SK-N-MC (cell line): ENCODE measurements at regions not wholly inside any gene's neighbourhood (a gene's known extent, or its start where the extent isn't known, plus 50 kb on each side); places are given as distances from the start of the nearest gene placed in this dataset.

Experiments
- DNase-seq: peaks from one replicate; pipeline ENCODE4 v3.0.0-alpha.2; 2011; ENCODE audit warnings: low read depth, low spot score
- H3K27ac ChIP-seq: fragments of 200-600 bp; sonication (generic); 2 replicates; pipeline ENCODE4 v1.5.1; 2016; ENCODE audit warnings: mixed run types
- H3K36me3 ChIP-seq: fragments of 200-600 bp; sonication (generic); 2 replicates; pipeline ENCODE4 v1.6.1; 2017; ENCODE audit warnings: antibody characterized with exemption, low read length, mixed read lengths; ENCODE audit not compliant: insufficient read depth
- H3K4me3 ChIP-seq: fragments of 200-600 bp; sonication (generic); 2 replicates; pipeline ENCODE4 v1.5.1; 2016
- H3K9ac ChIP-seq: fragments of 200-600 bp; sonication (generic); 2 replicates; pipeline ENCODE4 v1.8.0; 2017; ENCODE audit warnings: mixed run types, mixed read lengths; ENCODE audit not compliant: insufficient read length
- H3K9me3 ChIP-seq: fragments of 200-600 bp; sonication (generic); 2 replicates; pipeline ENCODE4 v1.6.1; 2017; ENCODE audit warnings: low read depth, mild to moderate bottlenecking, antibody characterized with exemption, low read length, moderate library complexity, mixed read lengths
- EZH2 ChIP-seq: fragments of 200-600 bp; sonication (generic); IDR thresholded peaks from one replicate; pipeline ENCODE4 v1.6.1; 2017; ENCODE audit warnings: antibody characterized with exemption
- FOXP2 ChIP-seq: optimal IDR thresholded peaks from 2 replicates; pipeline ENCODE3; 2011; ENCODE audit warnings: mild to moderate bottlenecking, moderate library complexity; ENCODE audit not compliant: insufficient read depth; ENCODE audit errors: extremely low read length, control extremely low read depth
- POLR2AphosphoS5 ChIP-seq: IDR thresholded peaks from 2 replicates; pipeline ENCODE4 v1.6.1; 2012; ENCODE audit warnings: mild to moderate bottlenecking, low read depth, low read length, borderline replicate concordance

- TF ChIP-seq EZH2, result no peak
- no peak for TF ChIP-seq FOXP2
- no peak for TF ChIP-seq POLR2AphosphoS5
Measured at GRCh38 chr17:77493901-77494663, 353.3 kb downstream of the SEC14L1 start.

DNA sequence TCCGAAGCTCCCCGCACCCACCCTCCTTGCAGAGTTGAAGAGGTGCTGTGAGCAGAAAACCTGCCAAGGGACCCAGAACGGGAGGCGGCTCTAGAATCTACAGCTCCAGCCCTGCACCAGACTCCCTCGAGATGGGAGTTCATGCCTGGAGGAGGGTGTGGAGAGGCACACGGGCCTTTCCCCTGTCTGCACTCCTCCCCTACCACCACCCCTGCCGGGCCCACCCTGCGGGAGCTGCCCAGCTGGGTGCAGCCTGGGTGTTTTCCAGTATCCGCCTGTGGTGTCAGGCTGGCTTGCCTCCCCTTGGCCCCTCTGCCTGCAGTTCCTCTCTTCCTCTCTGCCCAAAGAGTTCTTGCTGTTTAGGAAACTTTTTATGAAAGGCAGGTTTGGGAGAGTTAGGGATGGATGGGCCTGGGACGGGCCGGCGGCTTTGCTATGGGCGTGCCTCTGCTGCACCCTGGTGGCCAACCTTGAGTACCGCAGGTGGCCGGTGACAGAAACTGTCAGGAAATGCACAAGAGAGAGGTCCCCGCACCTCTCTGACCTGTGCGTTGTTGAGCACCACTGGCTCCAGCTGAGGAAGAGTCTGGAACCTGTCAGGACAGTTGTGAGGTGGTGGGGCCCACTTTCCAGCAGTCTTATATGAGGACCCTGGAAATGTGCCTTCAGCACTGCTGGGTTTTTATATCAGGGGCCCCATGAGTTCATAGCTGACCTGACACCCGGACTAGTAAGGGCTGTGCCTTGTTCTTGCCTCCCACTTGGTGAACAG lies 354.1 kb downstream of the SEC14L1 start:
- TF ChIP-seq FOXP2 (no peak), EZH2 (no peak)
- Histone ChIP-seq H3K27ac (no peak overlapping the region), H3K36me3 (peaks cover 23% of the 10 kb centered on the region; the same call in 1 of the 2 replicates), H3K9me3 (no peaks in the 10 kb centered on the region), H3K4me3 (no peak overlapping the region), H3K9ac (no peak overlapping the region)
- DNase-seq, result no peak

More at GRCh38 chr17:77493901-77494663, 353.3 kb downstream of the SEC14L1 start:
- H3K36me3 ChIP-seq, result peaks cover 26% of the 10 kb centered on the region; the same call in 1 of the 2 replicates
- H3K4me3 ChIP-seq, result no peak overlapping the region
- H3K27ac ChIP-seq, result no peak overlapping the region
- H3K9ac ChIP-seq, result no peak overlapping the region
- H3K9me3 ChIP-seq, result no peaks in the 10 kb centered on the region
- DNase-seq, result no peak

DNA sequence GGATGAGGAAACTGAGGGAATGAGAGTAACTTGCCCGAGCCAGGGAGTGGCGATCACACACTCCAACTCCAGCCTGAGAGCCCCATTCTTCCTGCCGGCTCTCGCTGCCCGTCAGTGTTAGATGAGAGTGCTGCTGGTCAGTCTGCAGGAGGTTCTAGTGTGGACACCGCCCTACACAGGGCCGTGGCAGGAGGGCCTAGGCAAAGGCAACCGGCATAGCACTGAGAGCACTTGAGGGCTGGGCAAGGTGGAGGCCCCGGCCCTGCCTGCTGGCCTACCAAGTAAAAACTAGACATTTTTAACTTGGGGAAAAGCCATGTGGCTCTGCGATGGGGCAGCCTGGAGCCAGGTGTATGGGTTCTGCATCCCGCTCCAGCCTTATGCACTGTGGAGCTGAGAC lies 354.8 kb downstream of the SEC14L1 start:
- H3K9ac ChIP-seq, result no peak overlapping the region
- no peak overlapping the region for H3K27ac ChIP-seq
- no peak overlapping the region for H3K4me3 ChIP-seq
- peaks cover 21% of the 10 kb centered on the region; the same call in 1 of the 2 replicates for H3K36me3 ChIP-seq
- no peaks in the 10 kb centered on the region for H3K9me3 ChIP-seq
- TF ChIP-seq POLR2AphosphoS5 (no peak), EZH2 (no peak), FOXP2 (no peak)
- no peak for DNase-seq

- H3K9me3 ChIP-seq, result no peaks in the 10 kb centered on the region
- peaks cover 16% of the 10 kb centered on the region; the same call in 1 of the 2 replicates for H3K36me3 ChIP-seq
- no peak overlapping the region for H3K4me3 ChIP-seq
- no peak overlapping the region for H3K9ac ChIP-seq
- TF ChIP-seq POLR2AphosphoS5 (no peak), FOXP2 (no peak), EZH2 (no peak)
- no peak for DNase-seq
- no peak overlapping the region for H3K27ac ChIP-seq
Measured at GRCh38 chr17:77496401-77496801, 355.6 kb downstream of the SEC14L1 start.

GRCh38 chr17:77496831-77497577 lies 356.2 kb downstream of the SEC14L1 start:
- TF ChIP-seq EZH2, result no peak
- no peak for TF ChIP-seq POLR2AphosphoS5
- TF ChIP-seq FOXP2, result no peak
- H3K4me3 ChIP-seq, result no peak overlapping the region
- no peaks in the 10 kb centered on the region for H3K9me3 ChIP-seq
- no peak overlapping the region for H3K27ac ChIP-seq
- no peak overlapping the region for H3K9ac ChIP-seq
- peaks cover 16% of the 10 kb centered on the region; the same call in 1 of the 2 replicates for H3K36me3 ChIP-seq
- DNase-seq, result no peak

DNA sequence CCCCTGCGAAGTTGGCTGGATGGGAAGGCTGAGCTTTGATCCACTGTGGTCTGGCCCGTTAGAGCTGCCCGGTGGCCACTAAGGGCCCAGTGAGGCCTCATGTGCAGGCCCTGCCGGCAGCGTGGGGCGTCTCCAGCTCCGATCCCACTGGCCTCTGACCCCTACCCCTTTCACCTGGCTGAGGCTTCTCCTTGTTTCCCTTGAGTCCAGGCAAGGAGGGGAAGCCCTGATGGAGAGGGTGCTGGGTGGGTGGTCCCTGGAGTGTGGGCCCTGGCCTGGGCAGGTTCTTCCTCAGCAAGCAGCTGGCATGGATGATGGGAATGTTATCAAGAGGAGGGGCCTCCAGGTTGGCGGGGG lies 356.8 kb downstream of the SEC14L1 start:
- no peak for DNase-seq
- Histone ChIP-seq H3K27ac (no peak overlapping the region), H3K9ac (no peak overlapping the region), H3K4me3 (no peak overlapping the region), H3K9me3 (no peaks in the 10 kb centered on the region), H3K36me3 (peaks cover 13% of the 10 kb centered on the region; the same call in 1 of the 2 replicates)
- no peak for TF ChIP-seq EZH2
- no peak for TF ChIP-seq FOXP2
- no peak for TF ChIP-seq POLR2AphosphoS5

DNA sequence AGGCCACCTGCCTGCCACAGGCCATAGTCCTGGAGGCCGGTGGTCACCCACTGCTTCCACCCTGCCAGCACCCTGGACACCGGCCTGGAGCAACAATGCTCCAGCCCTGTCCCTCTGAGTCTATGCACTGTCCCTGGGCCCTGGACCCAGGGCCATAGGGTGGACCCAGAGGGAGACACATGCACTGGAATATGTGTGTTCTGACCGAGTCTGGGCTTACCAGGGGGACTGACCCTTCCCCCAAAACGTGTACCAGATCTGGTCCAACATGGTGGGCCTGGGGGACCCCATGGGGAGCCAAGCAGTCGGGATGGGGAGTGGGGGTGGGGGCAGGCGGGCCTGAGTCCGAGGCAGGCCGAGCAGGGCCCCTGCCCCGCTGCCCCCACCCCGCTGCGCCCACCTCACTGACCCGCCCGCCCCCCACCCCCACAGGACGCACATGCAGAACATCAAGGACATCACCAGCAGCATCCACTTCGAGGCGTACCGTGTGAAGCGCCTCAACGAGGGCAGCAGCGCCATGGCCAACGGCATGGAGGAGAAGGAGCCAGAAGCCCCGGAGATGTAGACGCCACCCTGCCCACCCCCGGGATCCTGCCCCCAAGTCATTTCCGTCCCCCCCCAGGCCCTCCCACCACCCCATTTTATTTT lies 357.4 kb downstream of the SEC14L1 start:
- Histone ChIP-seq H3K36me3 (peaks cover 9% of the 10 kb centered on the region; the same call in 1 of the 2 replicates), H3K9me3 (no peaks in the 10 kb centered on the region)

More for the DNA sequence above, 357.4 kb downstream of the SEC14L1 start:
- no peak overlapping the region for H3K27ac ChIP-seq
- H3K4me3 ChIP-seq, result no peak overlapping the region
- H3K9ac ChIP-seq, result no peak overlapping the region
- DNase-seq, result no peak
- TF ChIP-seq EZH2, result no peak
- TF ChIP-seq FOXP2, result no peak
- no peak for TF ChIP-seq POLR2AphosphoS5
